ENCODE measurements at regions not wholly inside any gene's neighbourhood (a gene's known extent, or its start where the extent isn't known, plus 50 kb on each side); places are given as distances from the start of the nearest gene placed in this dataset.
"Not testable (repeated sequence)": the region's sequence is repeated elsewhere in the genome, so short reads cannot be mapped to it uniquely, and the experiment has no call there.

- no peak for DNase-seq (ENCODE audit: low spot score)
Measured at GRCh38 chr1:95903060-95903459, 669.0 kb downstream of the RWDD3 start.

- no peak for DNase-seq (ENCODE audit: low spot score)
Measured at GRCh38 chr1:95905818-95906395, 671.9 kb downstream of the RWDD3 start.

GRCh38 chr1:95911739-95912138 is 677.7 kb downstream of the RWDD3 start:
- DNase-seq (ENCODE audit: low spot score): not testable (repeated sequence)

GRCh38 chr1:95916616-95917015 is 682.6 kb downstream of the RWDD3 start:
- DNase-seq (ENCODE audit: low spot score): no peak

GRCh38 chr1:95924684-95925083 is 690.7 kb downstream of the RWDD3 start:
- DNase-seq (ENCODE audit: low spot score): no peak

- no peak for DNase-seq (ENCODE audit: low spot score)
Measured at GRCh38 chr1:95926331-95926730, 692.3 kb downstream of the RWDD3 start.

- DNase-seq (ENCODE audit: low spot score): peak; percentile 69
Measured at GRCh38 chr1:95927061-95927460, 693.1 kb downstream of the RWDD3 start.

GRCh38 chr1:95935719-95936118 is 701.7 kb downstream of the RWDD3 start:
- no peak for DNase-seq (ENCODE audit: low spot score)

- DNase-seq (ENCODE audit: low spot score): peak; percentile 1
Measured at GRCh38 chr1:95941121-95941798, 707.2 kb downstream of the RWDD3 start.

GRCh38 chr1:95948023-95948422 is 714.0 kb downstream of the RWDD3 start:
- peak; percentile 26 for DNase-seq (ENCODE audit: low spot score)

- no peak for DNase-seq (ENCODE audit: low spot score)
Measured at GRCh38 chr1:95951371-95952102, 717.5 kb downstream of the RWDD3 start.

- peak; percentile 33 for DNase-seq (ENCODE audit: low spot score)
Measured at GRCh38 chr1:95953015-95953414, 719.0 kb downstream of the RWDD3 start.

- DNase-seq (ENCODE audit: low spot score): no peak
Measured at GRCh38 chr1:95954585-95954984, 720.6 kb downstream of the RWDD3 start.

GRCh38 chr1:95956215-95956614 is 722.2 kb downstream of the RWDD3 start:
- no peak for DNase-seq (ENCODE audit: low spot score)

- DNase-seq (ENCODE audit: low spot score): no peak
Measured at GRCh38 chr1:95957748-95958147, 723.7 kb downstream of the RWDD3 start.

GRCh38 chr1:95966866-95967265 is 732.9 kb downstream of the RWDD3 start:
- DNase-seq (ENCODE audit: low spot score): no peak

- DNase-seq (ENCODE audit: low spot score): peak; percentile 67
Measured at GRCh38 chr1:95974586-95974985, 740.6 kb downstream of the RWDD3 start.

- peak; percentile 66 for DNase-seq (ENCODE audit: low spot score)
Measured at GRCh38 chr1:95982711-95983110, 738.9 kb upstream of the PTBP2 start.

GRCh38 chr1:95983831-95984230 is 737.8 kb upstream of the PTBP2 start:
- no peak for DNase-seq (ENCODE audit: low spot score)

- no peak for DNase-seq (ENCODE audit: low spot score)
Measured at GRCh38 chr1:95984798-95985374, 736.7 kb upstream of the PTBP2 start.

- no peak for DNase-seq (ENCODE audit: low spot score)
Measured at GRCh38 chr1:95990033-95990432, 731.6 kb upstream of the PTBP2 start.

- DNase-seq (ENCODE audit: low spot score): no peak
Measured at GRCh38 chr1:95991787-95992520, 729.6 kb upstream of the PTBP2 start.

All from kidney tubule cell (primary cell).